BE2C (cell line): ENCODE measurements at regions not wholly inside any gene's neighbourhood (a gene's known extent, or its start where the extent isn't known, plus 50 kb on each side); places are given as distances from the start of the nearest gene placed in this dataset.

Source experiments
- DNase-seq: peaks from one replicate; pipeline ENCODE4 v3.0.0-alpha.2; 2020
- H3K27me3 ChIP-seq: fragments of 250-450 bp; sonication (Bioruptor Pico); 2 replicates; pipeline ENCODE4 v1.5.1; 2020; ENCODE audit warnings: mild to moderate bottlenecking
- H3K36me3 ChIP-seq: fragments of 250-450 bp; sonication (Bioruptor Pico); 2 replicates; pipeline ENCODE4 v1.5.1; 2020; ENCODE audit warnings: mild to moderate bottlenecking
- H3K4me1 ChIP-seq: fragments of 250-450 bp; sonication (Bioruptor Pico); 2 replicates; pipeline ENCODE4 v1.5.1; 2020
- H3K4me3 ChIP-seq: 2 replicates; pipeline ENCODE4 v1.5.1; 2011; ENCODE audit warnings: low read depth, low read length
- H3K9me3 ChIP-seq: fragments of 250-450 bp; sonication (Bioruptor Pico); 2 replicates; pipeline ENCODE4 v1.5.1; 2020
- CTCF ChIP-seq: IDR thresholded peaks from 2 replicates; pipeline ENCODE4 v1.5.1; 2012; ENCODE audit warnings: mild to moderate bottlenecking, low read depth, low read length

GRCh38 chr7:142348100-142348499, 90.2 kb upstream of the PRSS58 start:
- no peaks in the 10 kb centered on the region for H3K36me3 ChIP-seq
- no peak for DNase-seq
- no peak for TF ChIP-seq CTCF

GRCh38 chr7:142347091-142347490, 89.2 kb upstream of the PRSS58 start:
- no peak for TF ChIP-seq CTCF
- DNase-seq = no peak
- H3K9me3 ChIP-seq = no peaks in the 10 kb centered on the region
- H3K4me3 ChIP-seq = no peak overlapping the region
- no peaks in the 10 kb centered on the region; the same call in 1 of the 2 replicates for H3K27me3 ChIP-seq
- H3K4me1 ChIP-seq = no peaks in the 10 kb centered on the region
- no peaks in the 10 kb centered on the region for H3K36me3 ChIP-seq

More at GRCh38 chr7:142348100-142348499, 90.2 kb upstream of the PRSS58 start:
- H3K9me3 ChIP-seq = no peaks in the 10 kb centered on the region
- H3K27me3 ChIP-seq = no peaks in the 10 kb centered on the region; the same call in 1 of the 2 replicates
- H3K4me3 ChIP-seq = no peak overlapping the region
- H3K4me1 ChIP-seq = no peaks in the 10 kb centered on the region

- no peak for TF ChIP-seq CTCF
- H3K4me3 ChIP-seq = no peak overlapping the region
- no peaks in the 10 kb centered on the region for H3K36me3 ChIP-seq
- DNase-seq = no peak
- no peaks in the 10 kb centered on the region for H3K9me3 ChIP-seq
- no peaks in the 10 kb centered on the region for H3K4me1 ChIP-seq
- H3K27me3 ChIP-seq = no peaks in the 10 kb centered on the region; the same call in 1 of the 2 replicates
Observed at GRCh38 chr7:142345811-142346210, 88.0 kb upstream of the PRSS58 start.

- H3K4me3 ChIP-seq = no peak overlapping the region
- no peaks in the 10 kb centered on the region; the same call in 1 of the 2 replicates for H3K9me3 ChIP-seq
- no peak for DNase-seq
- H3K36me3 ChIP-seq = no peaks in the 10 kb centered on the region
- peak; percentile 28 for TF ChIP-seq CTCF
- H3K27me3 ChIP-seq = peaks cover 9% of the 10 kb centered on the region; the same call in 1 of the 2 replicates
- H3K4me1 ChIP-seq = no peaks in the 10 kb centered on the region
Observed at GRCh38 chr7:142338633-142339501, 81.0 kb upstream of the PRSS58 start.

- H3K9me3 ChIP-seq = no peaks in the 10 kb centered on the region; the same call in 1 of the 2 replicates
- DNase-seq = no peak
- H3K27me3 ChIP-seq = peaks cover 9% of the 10 kb centered on the region; the same call in 1 of the 2 replicates
- no peaks in the 10 kb centered on the region for H3K4me1 ChIP-seq
- no peak overlapping the region for H3K4me3 ChIP-seq
- TF ChIP-seq CTCF = no peak
- no peaks in the 10 kb centered on the region for H3K36me3 ChIP-seq
Observed at GRCh38 chr7:142337054-142338001, 79.5 kb upstream of the PRSS58 start.
